ENCODE measurements at regions not wholly inside any gene's neighbourhood (a gene's known extent, or its start where the extent isn't known, plus 50 kb on each side); places are given as distances from the start of the nearest gene placed in this dataset.

DNA sequence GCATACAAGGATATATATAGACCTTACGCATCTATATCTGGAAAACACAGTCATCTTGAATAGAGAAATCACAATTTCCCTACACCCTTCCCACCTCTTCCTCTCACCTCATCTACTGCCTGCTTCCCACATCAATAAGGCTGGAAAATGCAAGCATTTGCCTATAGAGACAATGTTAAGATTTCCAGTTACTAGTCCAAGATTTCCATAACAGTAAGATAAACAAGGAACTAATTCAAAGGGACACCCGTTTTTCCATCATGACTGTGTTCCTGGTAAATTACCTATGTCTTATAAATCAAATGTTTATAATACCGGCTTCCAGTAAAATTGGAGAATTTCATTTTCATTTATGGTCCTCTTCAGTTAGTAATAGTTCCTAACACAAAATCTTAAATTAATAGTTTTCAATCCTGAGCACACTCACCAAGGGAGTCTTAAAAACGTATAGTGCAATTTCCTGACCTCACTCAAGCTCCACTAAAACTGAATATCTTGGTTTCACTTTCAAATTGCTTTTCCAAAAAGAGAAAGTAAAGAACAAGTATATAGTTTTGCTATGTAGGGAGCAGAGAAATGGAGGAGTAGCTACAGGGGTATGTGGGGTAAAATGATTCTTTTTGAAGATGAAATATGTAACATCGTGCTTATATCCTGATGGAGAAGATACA, 398.7 kb downstream of the PLPP3 start:
- no peak overlapping the region for H3K4me3 Mint-ChIP-seq
- no peak overlapping the region for H3K4me2 ChIP-seq
- H3K36me3 Mint-ChIP-seq = no peaks in the 10 kb centered on the region
- peaks cover 12% of the 10 kb centered on the region for H3K4me1 ChIP-seq
- H3K27ac ChIP-seq = no peak overlapping the region
- TF ChIP-seq EZH2phosphoT487 (IDR thresholded peaks at IDR 0.05) = no peak
- no peak for TF ChIP-seq EZH2 (IDR thresholded peaks at IDR 0.05)
- TF ChIP-seq, protein P1, sequence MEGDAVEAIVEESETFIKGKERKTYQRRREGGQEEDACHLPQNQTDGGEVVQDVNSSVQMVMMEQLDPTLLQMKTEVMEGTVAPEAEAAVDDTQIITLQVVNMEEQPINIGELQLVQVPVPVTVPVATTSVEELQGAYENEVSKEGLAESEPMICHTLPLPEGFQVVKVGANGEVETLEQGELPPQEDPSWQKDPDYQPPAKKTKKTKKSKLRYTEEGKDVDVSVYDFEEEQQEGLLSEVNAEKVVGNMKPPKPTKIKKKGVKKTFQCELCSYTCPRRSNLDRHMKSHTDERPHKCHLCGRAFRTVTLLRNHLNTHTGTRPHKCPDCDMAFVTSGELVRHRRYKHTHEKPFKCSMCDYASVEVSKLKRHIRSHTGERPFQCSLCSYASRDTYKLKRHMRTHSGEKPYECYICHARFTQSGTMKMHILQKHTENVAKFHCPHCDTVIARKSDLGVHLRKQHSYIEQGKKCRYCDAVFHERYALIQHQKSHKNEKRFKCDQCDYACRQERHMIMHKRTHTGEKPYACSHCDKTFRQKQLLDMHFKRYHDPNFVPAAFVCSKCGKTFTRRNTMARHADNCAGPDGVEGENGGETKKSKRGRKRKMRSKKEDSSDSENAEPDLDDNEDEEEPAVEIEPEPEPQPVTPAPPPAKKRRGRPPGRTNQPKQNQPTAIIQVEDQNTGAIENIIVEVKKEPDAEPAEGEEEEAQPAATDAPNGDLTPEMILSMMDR (IDR thresholded peaks at IDR 0.05) = no peak
- H3K36me3 ChIP-seq = no peaks in the 10 kb centered on the region
- no peaks in the 10 kb centered on the region for H4K20me1 ChIP-seq (ENCODE audit: low read depth)
- H3K4me1 Mint-ChIP-seq = peaks cover 13% of the 10 kb centered on the region
- H3K9me3 Mint-ChIP-seq = no peaks in the 10 kb centered on the region
- no peaks in the 10 kb centered on the region for H3K9me3 ChIP-seq (ENCODE audit: low read depth)
- H3K27me3 Mint-ChIP-seq (ENCODE audit: insufficient read depth, low read depth) = peaks cover 3% of the 10 kb centered on the region
- no peaks in the 10 kb centered on the region for H3K27me3 ChIP-seq
- H3F3A ChIP-seq (ENCODE audit: low read depth) = peaks cover under 1% of the 10 kb centered on the region
- no peak overlapping the region for H2AFZ ChIP-seq (replicated peaks)
- H3K79me2 ChIP-seq (ENCODE audit: low read depth) = no peaks in the 10 kb centered on the region
- DNase-seq (ENCODE audit: low spot score) = no peak
- H3K4me3 ChIP-seq = no peak overlapping the region
- H3K9ac ChIP-seq = no peak overlapping the region
- no peak overlapping the region for H3K27ac Mint-ChIP-seq

DNA sequence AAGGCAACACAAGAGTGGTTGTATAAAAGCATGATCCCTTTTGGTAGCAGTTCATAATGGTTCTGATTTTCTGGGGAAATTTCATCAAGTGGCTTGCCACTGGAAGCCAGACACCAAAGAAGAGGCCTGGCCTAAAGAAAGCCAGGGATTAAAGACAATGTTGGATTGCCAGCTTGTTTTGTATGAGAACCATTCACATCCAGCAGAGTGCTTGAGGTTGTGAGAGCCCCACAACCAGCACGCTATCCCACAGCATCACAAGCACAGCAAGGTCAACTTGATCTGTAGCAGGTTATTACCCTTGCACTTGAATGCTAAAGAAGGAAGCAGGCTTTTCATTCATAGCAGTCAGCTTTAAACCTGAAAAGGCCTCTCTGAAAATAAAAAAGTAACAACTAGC, 399.8 kb downstream of the PLPP3 start:
- H3K36me3 Mint-ChIP-seq = no peaks in the 10 kb centered on the region
- Histone ChIP-seq H3K4me2 (no peak overlapping the region), H3K4me3 (no peak overlapping the region), H3K27ac (no peak overlapping the region), H3K9me3 (ENCODE audit: low read depth) (no peaks in the 10 kb centered on the region), H3F3A (ENCODE audit: low read depth) (no peaks in the 10 kb centered on the region), H3K79me2 (ENCODE audit: low read depth) (no peaks in the 10 kb centered on the region), H3K9ac (no peak overlapping the region), H4K20me1 (ENCODE audit: low read depth) (no peaks in the 10 kb centered on the region), H2AFZ (replicated peaks) (no peak overlapping the region), H3K27me3 (no peaks in the 10 kb centered on the region), H3K36me3 (no peaks in the 10 kb centered on the region), H3K4me1 (peaks cover 12% of the 10 kb centered on the region)
- H3K9me3 Mint-ChIP-seq = no peaks in the 10 kb centered on the region
- peaks cover 3% of the 10 kb centered on the region for H3K27me3 Mint-ChIP-seq (ENCODE audit: insufficient read depth, low read depth)
- H3K4me3 Mint-ChIP-seq = no peak overlapping the region
- H3K27ac Mint-ChIP-seq = no peak overlapping the region
- H3K4me1 Mint-ChIP-seq = peaks cover 7% of the 10 kb centered on the region
- no peak for DNase-seq (ENCODE audit: low spot score)
- TF ChIP-seq EZH2phosphoT487 (IDR thresholded peaks at IDR 0.05) = no peak
- no peak for TF ChIP-seq EZH2 (IDR thresholded peaks at IDR 0.05)
- TF ChIP-seq, protein P1 (IDR thresholded peaks at IDR 0.05) = no peak

DNA sequence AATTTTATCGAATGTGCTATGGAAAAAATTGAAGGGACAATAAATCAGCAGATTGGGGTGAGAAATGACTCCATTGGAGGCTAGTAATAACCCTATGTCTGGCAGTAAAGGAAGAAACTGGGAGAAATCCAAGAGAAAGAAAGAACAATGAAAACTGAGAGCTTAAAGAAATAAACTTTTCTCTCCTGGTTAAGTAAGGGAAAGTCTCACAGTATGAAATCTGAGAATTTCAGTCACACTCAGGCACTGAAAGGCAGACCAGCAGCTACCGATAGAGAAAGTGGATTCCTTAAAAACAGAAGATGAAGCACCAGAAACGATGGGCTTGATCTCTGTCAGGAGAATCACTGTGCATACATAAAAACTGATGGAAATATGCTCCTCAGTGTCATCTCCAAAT, 404.2 kb downstream of the PLPP3 start:
- Histone ChIP-seq H3K9ac (no peak overlapping the region), H3K9me3 (ENCODE audit: low read depth) (no peaks in the 10 kb centered on the region), H3K4me3 (no peak overlapping the region), H3K36me3 (no peaks in the 10 kb centered on the region), H2AFZ (replicated peaks) (peak overlapping the region; percentile 56), H3K4me1 (peaks cover 17% of the 10 kb centered on the region), H3K27me3 (no peaks in the 10 kb centered on the region), H3K79me2 (ENCODE audit: low read depth) (no peaks in the 10 kb centered on the region), H4K20me1 (ENCODE audit: low read depth) (no peaks in the 10 kb centered on the region), H3K4me2 (no peak overlapping the region), H3K27ac (no peak overlapping the region), H3F3A (ENCODE audit: low read depth) (no peaks in the 10 kb centered on the region)
- DNase-seq (ENCODE audit: low spot score) = no peak
- H3K36me3 Mint-ChIP-seq = no peaks in the 10 kb centered on the region
- H3K27me3 Mint-ChIP-seq (ENCODE audit: insufficient read depth, low read depth) = peaks cover 3% of the 10 kb centered on the region
- no peaks in the 10 kb centered on the region for H3K9me3 Mint-ChIP-seq
- no peak overlapping the region for H3K4me3 Mint-ChIP-seq
- H3K27ac Mint-ChIP-seq = no peak overlapping the region
- peaks cover 5% of the 10 kb centered on the region for H3K4me1 Mint-ChIP-seq
- TF ChIP-seq, protein P1 (IDR thresholded peaks at IDR 0.05) = no peak
- TF ChIP-seq EZH2 (IDR thresholded peaks at IDR 0.05) = no peak

Data from neural progenitor cell (in vitro differentiated cells).